Keratinocyte (primary cell): ENCODE measurements at regions not wholly inside any gene's neighbourhood (a gene's known extent, or its start where the extent isn't known, plus 50 kb on each side); places are given as distances from the start of the nearest gene placed in this dataset.

Experiments
- DNase-seq: peaks from one replicate; pipeline ENCODE4 v3.0.0-alpha.2; 2011; ENCODE audit warnings: low read depth, missing footprints, low spot score
- FAIRE-seq: peaks from 2 replicates; lab custom pipeline; 2011; peaks lifted over from hg19 to GRCh38; lab: Jason Lieb, UNC
- H2AFZ ChIP-seq: 2 replicates; pipeline ENCODE4 v1.6.0; 2012; ENCODE audit warnings: low read length, control low read depth, inconsistent platforms; ENCODE audit not compliant: control insufficient read depth
- H3K27ac ChIP-seq: 2 replicates; pipeline ENCODE4 v1.5.1; 2011; ENCODE audit warnings: low read length; ENCODE audit not compliant: control insufficient read depth, insufficient read depth
- H3K27me3 ChIP-seq: 3 replicates; pipeline ENCODE4 v1.6.0; 2011; ENCODE audit warnings: low read length; ENCODE audit not compliant: control insufficient read depth, insufficient read depth; ENCODE audit errors: extremely low read depth
- H3K36me3 ChIP-seq, 2 experiments: 2 replicates in 1 of 2; 3 replicates in 1 of 2; pipeline ENCODE4 v1.5.1; 2011; ENCODE audit warnings: low read length in 2 of 2, mild to moderate bottlenecking in 1 of 2; ENCODE audit not compliant: control insufficient read depth in 2 of 2, insufficient read depth in 2 of 2; ENCODE audit errors: extremely low read depth in 1 of 2
- H3K4me1 ChIP-seq: 3 replicates; pipeline ENCODE4 v1.5.1; 2011; ENCODE audit warnings: low read length; ENCODE audit not compliant: control insufficient read depth, insufficient read depth; ENCODE audit errors: extremely low read depth
- H3K4me2 ChIP-seq: 3 replicates; pipeline ENCODE4 v1.6.0; 2011; ENCODE audit warnings: low read depth, low read length; ENCODE audit not compliant: control insufficient read depth, insufficient read depth; ENCODE audit errors: extremely low read depth
- H3K4me3 ChIP-seq, 3 experiments: fragments of 200-600 bp in 1 of 3; sonication (generic) in 1 of 3; 2 replicates in 2 of 3; 3 replicates in 1 of 3; pipeline ENCODE4 v1.5.1; 2011 to 2016; ENCODE audit warnings: low read length in 3 of 3, mild to moderate bottlenecking in 3 of 3, control low read depth in 2 of 3, inconsistent platforms in 1 of 3, low read depth in 1 of 3, mixed read lengths in 1 of 3, mixed run types in 1 of 3, moderate library complexity in 1 of 3; ENCODE audit not compliant: control insufficient read depth in 2 of 3, insufficient read depth in 2 of 3; ENCODE audit errors: extremely low read depth in 1 of 3
- H3K79me2 ChIP-seq: 2 replicates; pipeline ENCODE4 v1.6.0; 2012; ENCODE audit warnings: low read length; ENCODE audit not compliant: control insufficient read depth, insufficient read depth
- H3K9ac ChIP-seq: 3 replicates; pipeline ENCODE4 v1.6.0; 2011; ENCODE audit warnings: low read length; ENCODE audit not compliant: control insufficient read depth, insufficient read depth; ENCODE audit errors: extremely low read depth
- H3K9me1 ChIP-seq: 3 replicates; pipeline ENCODE4 v1.6.0; 2011; ENCODE audit warnings: low read length; ENCODE audit not compliant: control insufficient read depth, insufficient read depth; ENCODE audit errors: extremely low read depth
- H3K9me3 ChIP-seq: 2 replicates; pipeline ENCODE4 v1.5.1; 2012; ENCODE audit warnings: low read depth, low read length; ENCODE audit not compliant: control insufficient read depth
- H4K20me1 ChIP-seq: 3 replicates; pipeline ENCODE4 v1.6.0; 2011; ENCODE audit warnings: low read length; ENCODE audit not compliant: control insufficient read depth, insufficient read depth; ENCODE audit errors: extremely low read depth
- EZH2 ChIP-seq: IDR thresholded peaks from one replicate; pipeline ENCODE4 v1.6.1; 2012; ENCODE audit warnings: inconsistent platforms, mild to moderate bottlenecking, low read length, moderate library complexity
- dilution Hi-C: fragments of 300-500 bp; cut with MboI; formaldehyde crosslinking; loops from one replicate; pipeline ENCODE4 v1.7.0; 2020; ENCODE audit warnings: low sequenced_read_pairs; ENCODE audit not compliant: extremely low pct_ligation_motif_present
- TF ChIP-seq, protein P1 (sequence below), 3 experiments: IDR thresholded peaks in 1 of 3; conservative IDR thresholded peaks in 1 of 3; optimal IDR thresholded peaks in 1 of 3; 2 replicates in 2 of 3; 3 replicates in 1 of 3; pipeline versions ENCODE3 to v1.5.1; 2011; ENCODE audit warnings: low read length in 3 of 3, mild to moderate bottlenecking in 3 of 3, moderate library complexity in 2 of 3, control low read depth in 1 of 3, inconsistent platforms in 1 of 3; ENCODE audit not compliant: insufficient read depth in 2 of 3; ENCODE audit errors: extremely low read depth in 1 of 3

GRCh38 chr2:15792331-15792730 is 148.0 kb upstream of the MYCN start:
- Histone ChIP-seq H3K36me3 (no peaks in the 10 kb centered on the region), H3K4me3 (no peak overlapping the region), H3K27ac (no peak overlapping the region), H3K9me3 (no peaks in the 10 kb centered on the region), H3K4me1 (no peaks in the 10 kb centered on the region), H2AFZ (no peak overlapping the region), H3K4me2 (no peak overlapping the region), H3K79me2 (no peaks in the 10 kb centered on the region), H3K27me3 (peaks cover 3% of the 10 kb centered on the region), H3K9me1 (no peaks in the 10 kb centered on the region), H4K20me1 (no peaks in the 10 kb centered on the region), H3K9ac (no peak overlapping the region)
- FAIRE-seq: no peak
- dilution Hi-C loops: no loop called here
- no peak for DNase-seq
- TF ChIP-seq, protein P1, sequence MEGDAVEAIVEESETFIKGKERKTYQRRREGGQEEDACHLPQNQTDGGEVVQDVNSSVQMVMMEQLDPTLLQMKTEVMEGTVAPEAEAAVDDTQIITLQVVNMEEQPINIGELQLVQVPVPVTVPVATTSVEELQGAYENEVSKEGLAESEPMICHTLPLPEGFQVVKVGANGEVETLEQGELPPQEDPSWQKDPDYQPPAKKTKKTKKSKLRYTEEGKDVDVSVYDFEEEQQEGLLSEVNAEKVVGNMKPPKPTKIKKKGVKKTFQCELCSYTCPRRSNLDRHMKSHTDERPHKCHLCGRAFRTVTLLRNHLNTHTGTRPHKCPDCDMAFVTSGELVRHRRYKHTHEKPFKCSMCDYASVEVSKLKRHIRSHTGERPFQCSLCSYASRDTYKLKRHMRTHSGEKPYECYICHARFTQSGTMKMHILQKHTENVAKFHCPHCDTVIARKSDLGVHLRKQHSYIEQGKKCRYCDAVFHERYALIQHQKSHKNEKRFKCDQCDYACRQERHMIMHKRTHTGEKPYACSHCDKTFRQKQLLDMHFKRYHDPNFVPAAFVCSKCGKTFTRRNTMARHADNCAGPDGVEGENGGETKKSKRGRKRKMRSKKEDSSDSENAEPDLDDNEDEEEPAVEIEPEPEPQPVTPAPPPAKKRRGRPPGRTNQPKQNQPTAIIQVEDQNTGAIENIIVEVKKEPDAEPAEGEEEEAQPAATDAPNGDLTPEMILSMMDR (optimal IDR thresholded peaks at IDR 0.05 in 1 of 3, IDR thresholded peaks at IDR 0.05 in 1 of 3, conservative IDR thresholded peaks at IDR 0.05 in 1 of 3; ENCODE audit: extremely low read depth in 1 of 3, insufficient read depth in 2 of 3, low read length in 3 of 3): no peak
- TF ChIP-seq EZH2: no peak

DNA sequence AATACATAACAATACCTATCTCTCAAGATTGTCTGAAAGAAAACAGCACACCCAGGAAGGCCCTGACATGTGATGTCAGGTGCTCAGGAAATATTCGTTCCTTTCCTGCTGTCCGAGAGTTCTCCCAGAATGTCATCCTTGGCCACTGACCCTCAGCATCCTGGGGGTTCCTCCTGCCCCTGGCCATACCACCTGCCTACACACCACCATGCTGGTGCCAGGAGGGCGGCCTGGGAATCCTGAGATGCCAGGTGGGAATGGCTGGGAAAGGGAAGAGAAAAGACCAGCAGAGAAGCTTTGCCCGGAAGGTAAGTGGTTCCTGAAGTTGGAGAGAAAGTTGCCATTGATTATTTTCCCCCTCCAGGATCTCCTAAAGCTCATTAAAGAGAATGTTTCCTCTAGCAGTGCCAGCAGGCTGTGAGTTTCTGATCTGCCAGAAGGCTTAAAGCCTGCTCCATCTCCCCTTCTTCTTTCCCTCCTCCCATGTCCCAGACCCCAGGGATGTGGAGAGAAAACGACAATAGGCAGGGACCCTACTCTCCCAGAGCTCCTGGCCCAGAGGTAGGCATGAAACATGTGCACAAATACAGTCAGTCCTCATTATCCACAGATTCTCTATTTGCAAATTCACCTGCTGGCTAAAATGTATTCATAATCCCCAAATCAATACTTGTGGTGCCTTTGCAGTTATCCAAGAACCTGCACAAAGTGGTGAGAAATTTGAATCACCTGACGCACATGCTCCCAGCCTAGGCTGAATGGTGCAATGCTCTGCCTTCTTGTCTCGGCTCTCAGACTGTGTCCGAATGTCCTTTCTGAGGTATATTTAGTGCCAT is 147.1 kb upstream of the MYCN start:
- Histone ChIP-seq H3K27ac (no peak overlapping the region), H3K4me2 (no peak overlapping the region), H3K36me3 (no peaks in the 10 kb centered on the region), H3K9ac (no peak overlapping the region), H3K4me1 (no peaks in the 10 kb centered on the region), H3K79me2 (no peaks in the 10 kb centered on the region), H3K27me3 (peaks cover 3% of the 10 kb centered on the region), H3K9me1 (no peaks in the 10 kb centered on the region), H4K20me1 (no peaks in the 10 kb centered on the region), H3K4me3 (no peak overlapping the region), H3K9me3 (no peaks in the 10 kb centered on the region), H2AFZ (no peak overlapping the region)
- no peak for FAIRE-seq
- TF ChIP-seq EZH2: no peak
- TF ChIP-seq, protein P1 (optimal IDR thresholded peaks at IDR 0.05 in 1 of 3, IDR thresholded peaks at IDR 0.05 in 1 of 3, conservative IDR thresholded peaks at IDR 0.05 in 1 of 3; ENCODE audit: extremely low read depth in 1 of 3, insufficient read depth in 2 of 3, low read length in 3 of 3): no peak
- DNase-seq: no peak
- dilution Hi-C loops: no loop called here
